GM12873 (cell line): ENCODE measurements at regions not wholly inside any gene's neighbourhood (a gene's known extent, or its start where the extent isn't known, plus 50 kb on each side); places are given as distances from the start of the nearest gene placed in this dataset.

Source experiments
- CTCF ChIP-seq: IDR thresholded peaks from 2 replicates; pipeline ENCODE4 v1.5.1; 2012; ENCODE audit warnings: low read depth, mild to moderate bottlenecking, moderate library complexity, low read length, control low read depth; ENCODE audit not compliant: insufficient read depth; ENCODE audit errors: missing control alignments

DNA sequence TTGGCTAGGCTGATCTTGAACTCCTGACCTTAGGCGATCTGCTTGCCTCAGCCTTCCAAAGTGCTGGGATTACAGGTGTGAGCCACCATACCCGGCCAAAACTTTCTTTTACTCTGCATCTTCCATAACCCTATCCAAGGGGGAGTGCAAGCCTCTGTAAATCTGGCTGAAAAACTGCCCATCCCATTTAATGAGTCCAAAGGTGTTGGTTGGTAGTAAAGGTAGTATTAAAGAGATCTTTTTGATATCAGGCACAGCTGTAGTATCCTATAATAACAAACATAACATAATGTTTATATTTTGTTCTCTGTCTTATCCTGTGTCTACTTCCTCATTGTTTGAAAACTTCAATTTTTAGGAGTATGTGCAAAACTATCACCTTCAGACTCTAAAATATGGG is 559.8 kb upstream of the ATXN8OS start:
- no peak for TF ChIP-seq CTCF

- TF ChIP-seq CTCF = no peak
Observed at GRCh38 chr13:69545551-69545950, 562.1 kb upstream of the ATXN8OS start.

- no peak for TF ChIP-seq CTCF
Observed at GRCh38 chr13:69524459-69525150, 583.0 kb upstream of the ATXN8OS start.

DNA sequence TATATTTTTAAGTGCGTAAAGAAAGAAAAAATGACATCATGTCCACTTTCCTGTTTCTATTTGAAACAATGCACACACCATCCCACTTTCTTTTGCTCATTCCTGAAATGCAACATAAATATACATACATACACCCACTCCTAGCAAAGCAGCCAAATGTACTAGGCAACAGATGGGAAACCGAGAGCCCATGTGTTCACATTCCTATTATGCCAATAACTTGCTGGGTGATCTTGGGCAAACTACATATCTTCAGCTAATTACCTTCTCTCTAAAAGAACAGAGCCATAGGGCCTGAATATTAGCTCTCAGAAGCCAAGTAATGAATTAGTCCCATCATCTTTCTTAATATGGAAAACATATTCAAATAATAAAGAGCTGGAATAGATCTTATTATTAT is 610.6 kb upstream of the ATXN8OS start:
- TF ChIP-seq CTCF = no peak

- TF ChIP-seq CTCF = no peak
Observed at GRCh38 chr13:69495096-69495495, 612.5 kb upstream of the ATXN8OS start.

GRCh38 chr13:69487576-69487975 is 620.0 kb upstream of the ATXN8OS start:
- TF ChIP-seq CTCF = no peak

- TF ChIP-seq CTCF = no peak
Observed at GRCh38 chr13:69485991-69486592, 621.5 kb upstream of the ATXN8OS start.
